ENCODE measurements at regions not wholly inside any gene's neighbourhood (a gene's known extent, or its start where the extent isn't known, plus 50 kb on each side); places are given as distances from the start of the nearest gene placed in this dataset.
"Not testable (repeated sequence)": the region's sequence is repeated elsewhere in the genome, so short reads cannot be mapped to it uniquely, and the experiment has no call there.

- TF ChIP-seq CTCF (IDR thresholded peaks at IDR 0.05): no peak
- Mint-ChIP-seq H3K27me3 (ENCODE audit: low read depth) (no peaks in the 10 kb centered on the region), H3K4me1 (ENCODE audit: low read depth) (peaks cover 2% of the 10 kb centered on the region), H3K9me3 (ENCODE audit: low read depth) (peaks cover 5% of the 10 kb centered on the region), H3K4me3 (ENCODE audit: unreplicated experiment) (no peak overlapping the region), H3K27ac (ENCODE audit: unreplicated experiment) (no peak overlapping the region), H3K36me3 (ENCODE audit: low read depth) (no peaks in the 10 kb centered on the region)
- DNase-seq (ENCODE audit: low spot score): no peak
Observed at GRCh38 chr7:91431601-91432000, 167.4 kb downstream of the FZD1 start.

- no peak for DNase-seq (ENCODE audit: low spot score)
- Mint-ChIP-seq H3K9me3 (ENCODE audit: low read depth) (peaks cover 8% of the 10 kb centered on the region), H3K27me3 (ENCODE audit: low read depth) (peaks cover 3% of the 10 kb centered on the region), H3K27ac (ENCODE audit: unreplicated experiment) (no peak overlapping the region), H3K4me1 (ENCODE audit: low read depth) (peaks cover 2% of the 10 kb centered on the region), H3K36me3 (ENCODE audit: low read depth) (peaks cover 3% of the 10 kb centered on the region), H3K4me3 (ENCODE audit: unreplicated experiment) (no peak overlapping the region)
- no peak for TF ChIP-seq CTCF (IDR thresholded peaks at IDR 0.05)
Observed at GRCh38 chr7:91434836-91435235, 170.6 kb downstream of the FZD1 start.

GRCh38 chr7:91435381-91436059, 171.3 kb downstream of the FZD1 start:
- Mint-ChIP-seq H3K27ac (ENCODE audit: unreplicated experiment) (no peak overlapping the region), H3K27me3 (ENCODE audit: low read depth) (peaks cover 3% of the 10 kb centered on the region), H3K9me3 (ENCODE audit: low read depth) (peaks cover 13% of the 10 kb centered on the region), H3K36me3 (ENCODE audit: low read depth) (peaks cover 7% of the 10 kb centered on the region), H3K4me1 (ENCODE audit: low read depth) (peaks cover 2% of the 10 kb centered on the region), H3K4me3 (ENCODE audit: unreplicated experiment) (no peak overlapping the region)
- TF ChIP-seq CTCF (IDR thresholded peaks at IDR 0.05): no peak
- no peak for DNase-seq (ENCODE audit: low spot score)

GRCh38 chr7:91436655-91437054, 172.4 kb downstream of the FZD1 start:
- TF ChIP-seq CTCF (IDR thresholded peaks at IDR 0.05): no peak
- Mint-ChIP-seq H3K4me1 (ENCODE audit: low read depth) (peaks cover 2% of the 10 kb centered on the region), H3K27me3 (ENCODE audit: low read depth) (peaks cover 3% of the 10 kb centered on the region), H3K27ac (ENCODE audit: unreplicated experiment) (no peak overlapping the region), H3K9me3 (ENCODE audit: low read depth) (peaks cover 14% of the 10 kb centered on the region), H3K36me3 (ENCODE audit: low read depth) (peaks cover 7% of the 10 kb centered on the region), H3K4me3 (ENCODE audit: unreplicated experiment) (no peak overlapping the region)
- DNase-seq (ENCODE audit: low spot score): no peak

GRCh38 chr7:91440198-91440597, 176.0 kb downstream of the FZD1 start:
- not testable (repeated sequence) for H3K36me3 Mint-ChIP-seq (ENCODE audit: low read depth); H3K27ac Mint-ChIP-seq (ENCODE audit: unreplicated experiment); H3K27me3 Mint-ChIP-seq (ENCODE audit: low read depth); H3K4me3 Mint-ChIP-seq (ENCODE audit: unreplicated experiment); DNase-seq (ENCODE audit: low spot score); H3K4me1 Mint-ChIP-seq (ENCODE audit: low read depth)
- H3K9me3 Mint-ChIP-seq (ENCODE audit: low read depth): peaks cover 11% of the 10 kb centered on the region

GRCh38 chr7:91443862-91444261, 179.6 kb downstream of the FZD1 start:
- no peak overlapping the region for H3K27ac Mint-ChIP-seq (ENCODE audit: unreplicated experiment)
- H3K27me3 Mint-ChIP-seq (ENCODE audit: low read depth): no peaks in the 10 kb centered on the region
- no peak for TF ChIP-seq CTCF (IDR thresholded peaks at IDR 0.05)
- H3K4me3 Mint-ChIP-seq (ENCODE audit: unreplicated experiment): no peak overlapping the region
- H3K4me1 Mint-ChIP-seq (ENCODE audit: low read depth): peaks cover 7% of the 10 kb centered on the region
- peaks cover 30% of the 10 kb centered on the region for H3K9me3 Mint-ChIP-seq (ENCODE audit: low read depth)
- DNase-seq (ENCODE audit: low spot score): no peak
- H3K36me3 Mint-ChIP-seq (ENCODE audit: low read depth): peaks cover 3% of the 10 kb centered on the region

Measured in chondrocyte (in vitro differentiated cells).